ENCODE measurements at regions not wholly inside any gene's neighbourhood (a gene's known extent, or its start where the extent isn't known, plus 50 kb on each side); places are given as distances from the start of the nearest gene placed in this dataset.
A peak's percentile ranks its signal among the peaks of the same experiment; 100 is the strongest.

- Histone ChIP-seq H3K27ac (no peak overlapping the region), H3K27me3 (no peaks in the 10 kb centered on the region), H3K4me1 (no peaks in the 10 kb centered on the region), H3K36me3 (no peaks in the 10 kb centered on the region), H3K9me3 (peaks cover 0 to 7% (median 2%) of the 10 kb centered on the region in 4 donors), H3K4me3 (no peak overlapping the region)
- TF ChIP-seq CTCF (IDR thresholded peaks at IDR 0.05) (no peak), POLR2AphosphoS5 (IDR thresholded peaks at IDR 0.05) (no peak), POLR2A (IDR thresholded peaks at IDR 0.05) (no peak), EP300 (IDR thresholded peaks at IDR 0.05) (no peak)
- ATAC-seq (ENCODE audit: low FRiP score in 2 of 2), result no peak
- 82 to 84% methylated on average over 2 of the region's 2 CpGs for WGBS, 2 donors
- no peak for DNase-seq
Observed at GRCh38 chr7:68671671-68672070, 926.6 kb upstream of the AUTS2 start.

GRCh38 chr7:68674826-68675225, 923.4 kb upstream of the AUTS2 start:
- no peak overlapping the region for H3K4me3 ChIP-seq
- H3K36me3 ChIP-seq, result no peaks in the 10 kb centered on the region
- no peak overlapping the region for H3K27ac ChIP-seq
- no peaks in the 10 kb centered on the region for H3K4me1 ChIP-seq
- TF ChIP-seq POLR2AphosphoS5 (IDR thresholded peaks at IDR 0.05), result no peak
- no peak for TF ChIP-seq CTCF (IDR thresholded peaks at IDR 0.05)
- TF ChIP-seq EP300 (IDR thresholded peaks at IDR 0.05), result no peak
- TF ChIP-seq POLR2A (IDR thresholded peaks at IDR 0.05), result no peak
- H3K27me3 ChIP-seq, result no peaks in the 10 kb centered on the region
- WGBS, 2 donors, result 86 to 92% methylated on average over 3 of the region's 3 CpGs
- DNase-seq, result no peak
- ATAC-seq (ENCODE audit: low FRiP score in 2 of 2), result no peak
- H3K9me3 ChIP-seq, result peaks cover 0 to 7% (median 2%) of the 10 kb centered on the region in 4 donors

GRCh38 chr7:68676813-68677535, 921.3 kb upstream of the AUTS2 start:
- peak in 1 of 2 donors; percentile 68 for ATAC-seq (ENCODE audit: low FRiP score in 2 of 2)

GRCh38 chr7:68678196-68678595, 920.1 kb upstream of the AUTS2 start:
- no peaks in the 10 kb centered on the region for H3K4me1 ChIP-seq
- H3K4me3 ChIP-seq, result no peak overlapping the region
- H3K36me3 ChIP-seq, result no peaks in the 10 kb centered on the region
- TF ChIP-seq EP300 (IDR thresholded peaks at IDR 0.05) (no peak), POLR2A (IDR thresholded peaks at IDR 0.05) (no peak), POLR2AphosphoS5 (IDR thresholded peaks at IDR 0.05) (no peak), CTCF (IDR thresholded peaks at IDR 0.05) (no peak)
- no peak overlapping the region for H3K27ac ChIP-seq
- no peaks in the 10 kb centered on the region for H3K27me3 ChIP-seq
- ATAC-seq (ENCODE audit: low FRiP score in 2 of 2) (no peak), DNase-seq (no peak)
- peaks cover 0 to 7% (median 2%) of the 10 kb centered on the region in 4 donors for H3K9me3 ChIP-seq
- WGBS, 2 donors, result 68 to 75% methylated on average over 4 of the region's 4 CpGs

More at GRCh38 chr7:68676813-68677535, 921.3 kb upstream of the AUTS2 start:
- Histone ChIP-seq H3K4me1 (no peaks in the 10 kb centered on the region), H3K27ac (no peak overlapping the region), H3K9me3 (peaks cover 0 to 7% (median 2%) of the 10 kb centered on the region in 4 donors), H3K27me3 (no peaks in the 10 kb centered on the region), H3K36me3 (no peaks in the 10 kb centered on the region), H3K4me3 (no peak overlapping the region)
- TF ChIP-seq POLR2A (IDR thresholded peaks at IDR 0.05) (no peak), POLR2AphosphoS5 (IDR thresholded peaks at IDR 0.05) (no peak), EP300 (IDR thresholded peaks at IDR 0.05) (no peak), CTCF (IDR thresholded peaks at IDR 0.05) (no peak)
- 82 to 87% methylated on average over 13 of the region's 13 CpGs for WGBS, 2 donors
- DNase-seq, result peak in 1 of 2 donors; percentile 19
